RWPE2 (cell line): ENCODE measurements at regions not wholly inside any gene's neighbourhood (a gene's known extent, or its start where the extent isn't known, plus 50 kb on each side); places are given as distances from the start of the nearest gene placed in this dataset.

ENCODE experiments used
- ATAC-seq: fragments of 200-7000 bp; cut with Tn5 transposase; 3 replicates; pipeline ENCODE4 v1.9.1; 2021; ENCODE audit warnings: low read depth
- DNase-seq: peaks from one replicate; pipeline ENCODE4 v3.0.0-alpha.2; 2020; ENCODE audit warnings: low spot score
- H3K27ac ChIP-seq: fragments of 450-650 bp; 2 replicates; pipeline ENCODE4 v1.5.1; 2017; ENCODE audit warnings: mild to moderate bottlenecking; ENCODE audit not compliant: poor library complexity, severe bottlenecking
- H3K27me3 ChIP-seq: fragments of 250-450 bp; sonication (Bioruptor Pico); 2 replicates; pipeline ENCODE4 v1.5.1; 2021; ENCODE audit warnings: mild to moderate bottlenecking, moderate library complexity; ENCODE audit not compliant: insufficient read depth, poor library complexity, severe bottlenecking
- H3K36me3 ChIP-seq: fragments of 250-450 bp; sonication (Bioruptor Pico); 2 replicates; pipeline ENCODE4 v1.5.1; 2020; ENCODE audit warnings: low read depth, mild to moderate bottlenecking, moderate library complexity
- H3K4me1 ChIP-seq: fragments of 250-450 bp; sonication (Bioruptor Pico); 2 replicates; pipeline ENCODE4 v1.5.1; 2021; ENCODE audit warnings: mild to moderate bottlenecking, moderate library complexity; ENCODE audit not compliant: insufficient read depth, poor library complexity, severe bottlenecking
- H3K4me3 ChIP-seq: fragments of 250-450 bp; sonication (Bioruptor Pico); 2 replicates; pipeline ENCODE4 v1.5.1; 2021; ENCODE audit warnings: mild to moderate bottlenecking, moderate library complexity; ENCODE audit not compliant: severe bottlenecking
- H3K9me3 ChIP-seq: fragments of 250-450 bp; sonication (Bioruptor Pico); 2 replicates; pipeline ENCODE4 v1.5.1; 2021; ENCODE audit warnings: mild to moderate bottlenecking, moderate library complexity; ENCODE audit not compliant: severe bottlenecking
- CTCF ChIP-seq: fragments of 450-650 bp; IDR thresholded peaks from one replicate; pipeline ENCODE4 v1.5.1; 2017; ENCODE audit warnings: mild to moderate bottlenecking, moderate library complexity; ENCODE audit not compliant: poor library complexity, severe bottlenecking

- no peaks in the 10 kb centered on the region for H3K27me3 ChIP-seq
- no peak for TF ChIP-seq CTCF
- no peaks in the 10 kb centered on the region for H3K4me1 ChIP-seq
- no peak overlapping the region for H3K27ac ChIP-seq
- no peaks in the 10 kb centered on the region for H3K36me3 ChIP-seq
- ATAC-seq (no peak), DNase-seq (no peak)
- no peak overlapping the region for H3K4me3 ChIP-seq
- H3K9me3 ChIP-seq, result no peaks in the 10 kb centered on the region
Observed at GRCh38 chr6:138567052-138567451, 67.8 kb upstream of the NHSL1 start.

GRCh38 chr6:138568997-138569396 is 69.7 kb upstream of the NHSL1 start:
- H3K27me3 ChIP-seq, result no peaks in the 10 kb centered on the region
- no peak overlapping the region for H3K4me3 ChIP-seq
- H3K4me1 ChIP-seq, result no peaks in the 10 kb centered on the region
- no peak for DNase-seq
- no peaks in the 10 kb centered on the region for H3K9me3 ChIP-seq
- no peak for TF ChIP-seq CTCF
- no peak for ATAC-seq
- H3K36me3 ChIP-seq, result no peaks in the 10 kb centered on the region
- H3K27ac ChIP-seq, result no peak overlapping the region

- H3K4me1 ChIP-seq, result no peaks in the 10 kb centered on the region
- no peaks in the 10 kb centered on the region for H3K36me3 ChIP-seq
- TF ChIP-seq CTCF, result no peak
- H3K27ac ChIP-seq, result no peak overlapping the region
- no peak for DNase-seq
- no peaks in the 10 kb centered on the region for H3K27me3 ChIP-seq
- no peak overlapping the region for H3K4me3 ChIP-seq
- no peak for ATAC-seq
- no peaks in the 10 kb centered on the region for H3K9me3 ChIP-seq
Observed at GRCh38 chr6:138569554-138569953, 70.3 kb upstream of the NHSL1 start.

- Histone ChIP-seq H3K4me1 (no peaks in the 10 kb centered on the region), H3K27ac (no peak overlapping the region), H3K9me3 (no peaks in the 10 kb centered on the region), H3K4me3 (no peak overlapping the region), H3K27me3 (no peaks in the 10 kb centered on the region), H3K36me3 (no peaks in the 10 kb centered on the region)
- no peak for TF ChIP-seq CTCF
- no peak for ATAC-seq
- DNase-seq, result no peak
Observed at GRCh38 chr6:138569970-138570724, 70.9 kb upstream of the NHSL1 start.

- DNase-seq (no peak), ATAC-seq (no peak)
- Histone ChIP-seq H3K9me3 (no peaks in the 10 kb centered on the region), H3K27me3 (no peaks in the 10 kb centered on the region), H3K27ac (no peak overlapping the region), H3K36me3 (no peaks in the 10 kb centered on the region), H3K4me1 (no peaks in the 10 kb centered on the region), H3K4me3 (no peak overlapping the region)
- no peak for TF ChIP-seq CTCF
Observed at GRCh38 chr6:138570725-138571029, 71.4 kb upstream of the NHSL1 start.
